ENCODE measurements at regions not wholly inside any gene's neighbourhood (a gene's known extent, or its start where the extent isn't known, plus 50 kb on each side); places are given as distances from the start of the nearest gene placed in this dataset.

DNA sequence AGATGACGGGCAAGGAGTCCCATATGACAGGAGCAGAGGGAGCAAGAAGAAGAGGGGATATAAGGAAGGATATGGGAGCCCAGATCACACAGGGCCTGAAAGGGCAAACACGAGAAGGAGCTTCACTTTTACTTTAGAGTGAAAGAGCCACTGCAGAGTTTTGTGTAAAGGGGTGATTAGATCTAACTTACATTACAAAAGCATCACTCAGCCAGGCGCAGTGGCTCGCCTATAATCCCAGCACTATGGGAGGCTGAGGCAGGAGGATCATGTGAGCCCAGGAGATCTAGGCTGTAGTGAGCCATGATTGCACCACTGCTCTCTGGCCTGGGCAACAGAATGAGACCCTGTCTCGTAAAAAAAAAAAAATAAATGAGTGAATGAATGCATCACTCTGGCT is 91.1 kb downstream of the MPP7 start:
- Histone ChIP-seq H3K9ac (ENCODE audit: low read length) (no peak overlapping the region), H2AFZ (ENCODE audit: low read length) (no peak overlapping the region), H3K4me2 (ENCODE audit: low read depth, low read length) (no peak overlapping the region), H3K9me2 (replicated peaks; ENCODE audit: insufficient read depth, low read length) (no peaks in the 10 kb centered on the region), H3K36me3 (replicated peaks; ENCODE audit: insufficient read depth, low read length) (no peaks in the 10 kb centered on the region), H3K27ac (ENCODE audit: low read length) (no peak overlapping the region), H4K20me1 (ENCODE audit: insufficient read depth, low read length) (no peaks in the 10 kb centered on the region), H3K4me3 (ENCODE audit: low read length) (no peak overlapping the region), H3F3A (ENCODE audit: insufficient read depth, low read length) (no peaks in the 10 kb centered on the region), H3K27me3 (replicated peaks; ENCODE audit: insufficient read depth, low read length) (no peaks in the 10 kb centered on the region), H3K4me1 (ENCODE audit: low read length) (no peaks in the 10 kb centered on the region), H3K9me3 (replicated peaks; ENCODE audit: insufficient read depth, low read length) (no peaks in the 10 kb centered on the region), H3K79me2 (ENCODE audit: low read length) (no peaks in the 10 kb centered on the region)
- no peak for TF ChIP-seq EZH2phosphoT487 (IDR thresholded peaks at IDR 0.05; ENCODE audit: low read length)
- no peak for TF ChIP-seq EZH2 (optimal IDR thresholded peaks at IDR 0.05; ENCODE audit: low read depth, low read length)
- TF ChIP-seq, protein P1, sequence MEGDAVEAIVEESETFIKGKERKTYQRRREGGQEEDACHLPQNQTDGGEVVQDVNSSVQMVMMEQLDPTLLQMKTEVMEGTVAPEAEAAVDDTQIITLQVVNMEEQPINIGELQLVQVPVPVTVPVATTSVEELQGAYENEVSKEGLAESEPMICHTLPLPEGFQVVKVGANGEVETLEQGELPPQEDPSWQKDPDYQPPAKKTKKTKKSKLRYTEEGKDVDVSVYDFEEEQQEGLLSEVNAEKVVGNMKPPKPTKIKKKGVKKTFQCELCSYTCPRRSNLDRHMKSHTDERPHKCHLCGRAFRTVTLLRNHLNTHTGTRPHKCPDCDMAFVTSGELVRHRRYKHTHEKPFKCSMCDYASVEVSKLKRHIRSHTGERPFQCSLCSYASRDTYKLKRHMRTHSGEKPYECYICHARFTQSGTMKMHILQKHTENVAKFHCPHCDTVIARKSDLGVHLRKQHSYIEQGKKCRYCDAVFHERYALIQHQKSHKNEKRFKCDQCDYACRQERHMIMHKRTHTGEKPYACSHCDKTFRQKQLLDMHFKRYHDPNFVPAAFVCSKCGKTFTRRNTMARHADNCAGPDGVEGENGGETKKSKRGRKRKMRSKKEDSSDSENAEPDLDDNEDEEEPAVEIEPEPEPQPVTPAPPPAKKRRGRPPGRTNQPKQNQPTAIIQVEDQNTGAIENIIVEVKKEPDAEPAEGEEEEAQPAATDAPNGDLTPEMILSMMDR (IDR thresholded peaks at IDR 0.05; ENCODE audit: low read length) = no peak
- no peak for DNase-seq

DNA sequence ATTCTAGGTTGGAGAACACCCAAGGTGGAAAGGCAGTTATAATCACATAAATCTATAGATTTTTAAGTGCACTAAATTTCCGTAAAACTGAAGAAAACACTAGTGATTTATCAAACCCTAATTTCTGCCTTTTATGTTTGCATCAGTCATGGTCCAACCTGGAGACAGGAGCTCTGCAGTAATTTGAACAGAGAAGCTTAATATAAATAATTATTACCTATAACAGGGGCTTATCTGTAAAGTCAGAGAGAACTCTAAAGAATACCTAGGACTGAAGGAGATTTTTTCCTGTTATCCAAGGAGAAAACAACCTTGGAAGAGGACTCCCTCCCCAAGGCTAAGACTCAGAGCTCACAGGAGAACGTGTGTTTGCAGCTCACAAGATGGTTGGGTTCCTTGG is 95.1 kb downstream of the MPP7 start:
- Histone ChIP-seq H3F3A (ENCODE audit: insufficient read depth, low read length) (no peaks in the 10 kb centered on the region), H3K36me3 (replicated peaks; ENCODE audit: insufficient read depth, low read length) (no peaks in the 10 kb centered on the region), H2AFZ (ENCODE audit: low read length) (no peak overlapping the region), H3K9ac (ENCODE audit: low read length) (no peak overlapping the region), H3K9me3 (replicated peaks; ENCODE audit: insufficient read depth, low read length) (no peaks in the 10 kb centered on the region), H3K27ac (ENCODE audit: low read length) (no peak overlapping the region), H3K4me1 (ENCODE audit: low read length) (no peaks in the 10 kb centered on the region), H3K27me3 (replicated peaks; ENCODE audit: insufficient read depth, low read length) (no peaks in the 10 kb centered on the region), H3K4me3 (ENCODE audit: low read length) (no peak overlapping the region), H4K20me1 (ENCODE audit: insufficient read depth, low read length) (no peaks in the 10 kb centered on the region), H3K79me2 (ENCODE audit: low read length) (no peaks in the 10 kb centered on the region), H3K9me2 (replicated peaks; ENCODE audit: insufficient read depth, low read length) (no peaks in the 10 kb centered on the region), H3K4me2 (ENCODE audit: low read depth, low read length) (no peak overlapping the region)
- TF ChIP-seq EZH2 (optimal IDR thresholded peaks at IDR 0.05; ENCODE audit: low read depth, low read length) = no peak
- TF ChIP-seq EZH2phosphoT487 (IDR thresholded peaks at IDR 0.05; ENCODE audit: low read length) = no peak
- TF ChIP-seq, protein P1 (IDR thresholded peaks at IDR 0.05; ENCODE audit: low read length) = no peak
- no peak for DNase-seq

DNA sequence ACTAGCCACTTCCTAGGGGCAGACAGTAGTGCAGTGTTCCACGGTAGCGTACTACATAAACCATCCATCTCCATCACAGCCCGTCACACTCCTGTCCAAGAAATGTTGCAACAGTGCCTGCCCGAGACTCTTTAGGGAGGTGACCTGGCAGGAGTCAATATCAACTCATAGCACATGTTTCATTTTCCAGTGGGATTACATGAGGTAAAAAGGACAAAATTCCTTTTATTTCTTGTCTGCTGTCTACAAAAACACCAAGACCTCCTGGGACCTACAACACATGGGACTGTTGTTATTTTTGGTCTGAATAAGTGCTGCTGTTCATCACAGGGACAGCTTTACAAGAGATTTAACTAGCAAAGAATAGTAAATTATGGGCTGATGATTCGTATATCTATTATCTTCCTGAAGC is 99.9 kb downstream of the MPP7 start:
- no peak overlapping the region for H3K9ac ChIP-seq (ENCODE audit: low read length)
- no peak overlapping the region for H3K4me2 ChIP-seq (ENCODE audit: low read depth, low read length)
- H3K9me2 ChIP-seq (replicated peaks; ENCODE audit: insufficient read depth, low read length) = no peaks in the 10 kb centered on the region
- no peaks in the 10 kb centered on the region for H4K20me1 ChIP-seq (ENCODE audit: insufficient read depth, low read length)
- H3K4me3 ChIP-seq (ENCODE audit: low read length) = no peak overlapping the region
- H3K79me2 ChIP-seq (ENCODE audit: low read length) = no peaks in the 10 kb centered on the region
- no peak for DNase-seq
- no peak overlapping the region for H2AFZ ChIP-seq (ENCODE audit: low read length)
- no peaks in the 10 kb centered on the region for H3K9me3 ChIP-seq (replicated peaks; ENCODE audit: insufficient read depth, low read length)
- TF ChIP-seq EZH2phosphoT487 (IDR thresholded peaks at IDR 0.05; ENCODE audit: low read length) (no peak), EZH2 (optimal IDR thresholded peaks at IDR 0.05; ENCODE audit: low read depth, low read length) (no peak)
- TF ChIP-seq, protein P1 (IDR thresholded peaks at IDR 0.05; ENCODE audit: low read length) = no peak
- no peaks in the 10 kb centered on the region for H3K36me3 ChIP-seq (replicated peaks; ENCODE audit: insufficient read depth, low read length)
- H3K4me1 ChIP-seq (ENCODE audit: low read length) = no peaks in the 10 kb centered on the region
- H3K27me3 ChIP-seq (replicated peaks; ENCODE audit: insufficient read depth, low read length) = no peaks in the 10 kb centered on the region
- no peaks in the 10 kb centered on the region for H3F3A ChIP-seq (ENCODE audit: insufficient read depth, low read length)
- H3K27ac ChIP-seq (ENCODE audit: low read length) = no peak overlapping the region

Measured in MM.1S (cell line).